Mammary epithelial cell (primary cell): ENCODE measurements at regions not wholly inside any gene's neighbourhood (a gene's known extent, or its start where the extent isn't known, plus 50 kb on each side); places are given as distances from the start of the nearest gene placed in this dataset.

Experiments used
- CTCF ChIP-seq, 2 donors: IDR thresholded peaks in 1 of 2; conservative IDR thresholded peaks in 1 of 2; 2 replicates each; pipeline ENCODE4 v1.5.1; 2011 to 2012; ENCODE audit warnings: inconsistent platforms in 2 of 2, low read length in 2 of 2, mild to moderate bottlenecking in 2 of 2, control low read depth in 1 of 2, low read depth in 1 of 2; ENCODE audit not compliant: insufficient read depth in 1 of 2; ENCODE audit errors: extremely low read depth in 1 of 2
- EZH2 ChIP-seq: IDR thresholded peaks from 2 replicates; pipeline ENCODE4 v1.6.1; 2012; ENCODE audit warnings: low read length, inconsistent platforms, borderline replicate concordance

- TF ChIP-seq CTCF (conservative IDR thresholded peaks at IDR 0.05 in 1 of 2, IDR thresholded peaks at IDR 0.05 in 1 of 2; ENCODE audit: extremely low read depth in 1 of 2, insufficient read depth in 1 of 2, low read depth in 1 of 2, low read length in 2 of 2) (no peak), EZH2 (no peak)
Measured at GRCh38 chrX:147848543-147849443, 62.9 kb upstream of the FMR1 start.
